Thymus (tissue), 11 donors: ENCODE measurements at regions not wholly inside any gene's neighbourhood (a gene's known extent, or its start where the extent isn't known, plus 50 kb on each side); places are given as distances from the start of the nearest gene placed in this dataset.

Source experiments
- DNase-seq, 9 donors: peaks; one replicate each; pipeline ENCODE4 v3.0.0-alpha.2; 2013; ENCODE audit warnings: low spot score in 9 of 9, low read depth in 6 of 9, missing footprints in 1 of 9
- H3K27ac ChIP-seq, 2 donors: one replicate each; pipeline ENCODE4 v1.5.1; 2013; ENCODE audit warnings: control low read depth in 1 of 2, low read depth in 1 of 2, low read length in 1 of 2, mild to moderate bottlenecking in 1 of 2, moderate library complexity in 1 of 2
- H3K27me3 ChIP-seq, 2 donors: one replicate each; pipeline ENCODE4 v1.5.1; 2013; ENCODE audit warnings: low read length in 1 of 2; ENCODE audit not compliant: control insufficient read depth in 2 of 2, insufficient read depth in 1 of 2
- H3K36me3 ChIP-seq, 2 donors: one replicate each; pipeline ENCODE4 v1.5.1; 2013; ENCODE audit warnings: low read length in 1 of 2, mild to moderate bottlenecking in 1 of 2, moderate library complexity in 1 of 2; ENCODE audit not compliant: control insufficient read depth in 2 of 2, insufficient read depth in 2 of 2
- H3K4me1 ChIP-seq, 2 donors: one replicate each; pipeline ENCODE4 v1.5.1; 2013; ENCODE audit warnings: low read length in 2 of 2; ENCODE audit not compliant: control insufficient read depth in 2 of 2, insufficient read depth in 2 of 2
- H3K4me3 ChIP-seq, 2 donors: one replicate each; pipeline ENCODE4 v1.5.1; 2013; ENCODE audit warnings: low read length in 2 of 2, control low read depth in 1 of 2, mild to moderate bottlenecking in 1 of 2
- H3K9me3 ChIP-seq, 2 donors: one replicate each; pipeline ENCODE4 v1.5.1; 2013; ENCODE audit warnings: low read length in 1 of 2, mild to moderate bottlenecking in 1 of 2; ENCODE audit not compliant: control insufficient read depth in 2 of 2, insufficient read depth in 1 of 2
- WGBS: extraction: QIAGEN DNeasy Blood & Tissue Kit; methylation state at CpG from one replicate; pipeline ENCODE4 v1.1.7; 2013; 5-methylcytosine and 5-hydroxymethylcytosine counted together
- donor health status: healthy.

DNA sequence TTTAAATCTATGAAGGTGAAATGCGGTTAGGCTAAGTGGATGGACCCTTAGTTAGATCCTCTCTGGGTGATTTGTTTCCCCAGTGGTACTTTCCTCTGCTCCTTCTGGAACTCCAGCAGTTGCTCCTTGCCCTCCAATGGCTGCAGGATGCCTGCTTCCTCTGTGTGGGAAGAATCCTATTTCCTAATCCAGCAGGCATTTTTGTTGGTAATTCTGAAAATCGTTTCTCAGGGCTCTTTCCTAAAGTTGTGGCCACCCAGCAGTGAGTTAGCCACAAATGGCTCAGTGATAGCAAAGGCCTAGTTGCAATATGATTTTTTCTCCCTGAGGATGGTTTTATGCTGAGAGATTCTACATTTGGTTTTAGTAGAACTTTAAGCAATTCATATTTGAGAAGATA is 332.3 kb upstream of the C2CD4B start:
- no peaks in the 10 kb centered on the region for H3K36me3 ChIP-seq
- H3K9me3 ChIP-seq = no peaks in the 10 kb centered on the region
- peaks cover 0 to 2% of the 10 kb centered on the region in 2 donors for H3K4me1 ChIP-seq
- no peak overlapping the region for H3K27ac ChIP-seq
- DNase-seq = no peak
- WGBS = 89% methylated on average over 2 of the region's 2 CpGs
- no peak overlapping the region for H3K4me3 ChIP-seq
- H3K27me3 ChIP-seq = no peaks in the 10 kb centered on the region

DNA sequence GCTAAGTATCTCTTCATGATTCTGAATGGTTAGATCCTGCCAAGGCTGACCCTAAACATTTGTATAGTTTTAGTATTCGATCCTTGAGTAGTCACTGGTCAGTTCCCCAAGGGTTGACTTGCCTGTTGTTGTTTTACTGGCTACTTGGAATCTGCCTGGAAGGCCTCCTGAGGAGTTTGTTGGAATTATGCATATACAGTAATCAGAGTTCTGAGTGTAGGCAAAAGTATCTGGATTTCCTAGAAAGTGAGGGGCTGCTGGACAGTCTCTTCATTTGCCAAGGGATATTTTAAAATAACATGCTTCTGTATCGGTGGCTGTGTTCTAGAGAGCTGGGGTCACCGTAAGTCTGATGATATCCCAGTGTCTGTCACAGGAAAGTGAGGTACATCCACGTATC is 333.2 kb upstream of the C2CD4B start:
- 93% methylated on average over 4 of the region's 4 CpGs for WGBS
- H3K9me3 ChIP-seq = no peaks in the 10 kb centered on the region
- no peak overlapping the region for H3K27ac ChIP-seq
- DNase-seq = no peak
- H3K4me1 ChIP-seq = peaks cover 0 to 2% of the 10 kb centered on the region in 2 donors
- no peaks in the 10 kb centered on the region for H3K27me3 ChIP-seq
- H3K4me3 ChIP-seq = no peak overlapping the region
- no peaks in the 10 kb centered on the region for H3K36me3 ChIP-seq

DNA sequence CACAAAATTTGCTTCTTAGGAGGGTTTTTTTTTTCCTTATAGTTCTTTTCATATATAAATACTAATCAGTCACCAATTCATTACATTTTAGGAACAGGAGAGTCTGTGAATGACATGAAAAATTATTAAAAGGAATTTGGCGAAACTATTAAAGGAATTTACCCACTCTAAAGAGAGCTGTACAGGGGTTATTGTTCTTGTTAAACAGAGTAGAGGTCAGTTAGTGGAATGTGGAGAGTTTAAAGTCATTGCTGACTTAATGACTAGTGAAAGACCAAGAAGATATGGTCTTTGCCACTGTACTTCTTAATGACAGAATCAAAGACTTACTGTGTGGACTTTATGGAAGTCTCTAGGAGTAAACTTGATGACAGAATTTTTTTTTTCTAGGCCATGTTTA is 333.6 kb upstream of the C2CD4B start:
- peaks cover 0 to 2% of the 10 kb centered on the region in 2 donors for H3K4me1 ChIP-seq
- WGBS = 94% methylated on average over 1 of the region's 1 CpG
- DNase-seq = no peak
- H3K27ac ChIP-seq = no peak overlapping the region
- no peaks in the 10 kb centered on the region for H3K9me3 ChIP-seq
- no peaks in the 10 kb centered on the region for H3K27me3 ChIP-seq
- H3K36me3 ChIP-seq = no peaks in the 10 kb centered on the region
- H3K4me3 ChIP-seq = no peak overlapping the region

DNA sequence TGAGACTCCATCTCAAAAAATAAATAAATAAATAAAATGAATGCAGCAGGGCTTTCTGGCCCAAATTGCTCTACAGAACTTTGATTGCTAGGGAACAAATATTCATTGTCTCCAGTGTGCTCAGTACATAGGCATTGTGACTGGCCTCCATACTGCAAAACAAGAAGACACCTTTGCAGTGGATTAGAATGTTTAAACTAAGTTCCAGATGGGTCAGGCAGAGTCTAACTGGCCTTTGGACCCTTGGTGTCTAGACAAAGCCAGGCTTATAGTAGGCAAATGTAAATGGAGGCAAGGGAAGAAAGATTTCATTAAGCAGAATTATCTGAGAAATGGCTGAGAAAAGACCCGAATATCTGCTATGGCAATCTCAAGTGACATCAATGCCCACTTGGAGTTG is 335.2 kb upstream of the C2CD4B start:
- H3K9me3 ChIP-seq = no peaks in the 10 kb centered on the region
- H3K4me1 ChIP-seq = no peaks in the 10 kb centered on the region
- no peaks in the 10 kb centered on the region for H3K36me3 ChIP-seq
- H3K27me3 ChIP-seq = no peaks in the 10 kb centered on the region
- no peak overlapping the region for H3K27ac ChIP-seq
- no peak for DNase-seq
- WGBS = 98% methylated on average over 1 of the region's 1 CpG
- H3K4me3 ChIP-seq = no peak overlapping the region

DNA sequence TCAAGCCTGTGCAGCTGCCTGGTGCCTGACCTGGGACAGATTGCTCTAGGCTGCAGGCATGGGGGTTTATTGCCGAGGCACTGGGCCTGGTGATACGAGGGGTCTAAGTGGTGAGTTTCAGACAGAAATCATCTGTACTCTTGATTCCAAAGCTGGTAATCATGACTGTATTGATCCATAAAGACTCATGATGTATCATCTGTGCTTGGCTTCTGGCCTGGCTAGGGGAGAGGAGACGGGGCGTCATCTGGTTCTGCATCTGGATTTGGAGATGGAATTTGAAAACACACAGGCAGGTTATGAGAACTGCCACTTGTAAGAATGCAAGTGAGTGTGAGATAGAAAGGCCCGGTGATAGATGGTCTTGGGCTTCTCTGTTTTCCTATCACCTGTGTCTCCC is 337.4 kb upstream of the C2CD4B start:
- over 99% methylated on average over 5 of the region's 5 CpGs for WGBS
- Histone ChIP-seq H3K27me3 (no peaks in the 10 kb centered on the region), H3K9me3 (no peaks in the 10 kb centered on the region), H3K4me3 (no peak overlapping the region), H3K4me1 (peaks cover 0 to 4% of the 10 kb centered on the region in 2 donors), H3K36me3 (no peaks in the 10 kb centered on the region), H3K27ac (no peak overlapping the region)
- DNase-seq = no peak

DNA sequence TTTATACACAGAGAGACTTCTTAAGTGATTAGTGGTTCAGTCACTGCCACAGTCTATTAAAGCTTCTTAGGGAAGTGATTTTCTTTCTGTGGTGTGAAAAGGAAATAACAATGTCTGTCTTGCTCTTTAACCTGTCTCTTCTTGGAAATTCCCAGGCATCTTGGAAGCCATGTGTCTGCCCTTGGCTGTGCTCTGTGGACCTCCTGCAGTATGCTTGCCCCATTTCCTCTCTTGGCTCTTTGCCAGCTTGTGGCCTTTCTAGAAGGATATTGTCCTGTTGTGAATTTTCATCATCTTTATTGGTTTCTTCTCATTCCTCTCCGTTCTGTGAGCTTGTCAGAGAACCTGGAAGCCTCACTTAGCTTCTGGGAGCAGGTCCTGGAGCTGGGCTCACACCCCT is 338.4 kb upstream of the C2CD4B start:
- Histone ChIP-seq H3K27me3 (no peaks in the 10 kb centered on the region), H3K4me3 (no peak overlapping the region), H3K4me1 (peaks cover 0 to 4% of the 10 kb centered on the region in 2 donors), H3K36me3 (no peaks in the 10 kb centered on the region), H3K27ac (no peak overlapping the region), H3K9me3 (no peaks in the 10 kb centered on the region)
- WGBS = 86% methylated on average over 1 of the region's 1 CpG
- DNase-seq = peak in 1 of 9 donors; percentile 7

DNA sequence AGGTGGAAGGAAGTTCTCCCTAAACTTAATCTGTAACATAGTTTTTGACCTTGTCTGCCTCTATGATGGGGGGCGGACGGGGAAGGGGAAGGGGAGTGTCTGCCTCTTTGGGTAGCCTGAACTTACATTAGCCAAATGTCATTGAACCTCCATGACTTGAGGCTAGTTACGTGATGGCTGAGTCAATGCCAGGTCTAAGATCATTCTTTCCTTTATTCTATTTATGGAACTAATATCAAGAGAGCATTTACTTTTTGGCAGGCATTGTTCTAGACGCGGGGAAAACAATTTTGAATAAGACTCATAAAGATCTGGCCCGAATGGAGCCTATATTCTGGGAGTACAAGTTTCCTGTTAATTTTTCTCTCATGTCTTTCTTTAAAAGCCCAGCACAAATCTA is 340.7 kb upstream of the C2CD4B start:
- no peaks in the 10 kb centered on the region for H3K27me3 ChIP-seq
- no peaks in the 10 kb centered on the region for H3K36me3 ChIP-seq
- no peak overlapping the region for H3K4me3 ChIP-seq
- DNase-seq = no peak
- 94% methylated on average over 6 of the region's 6 CpGs for WGBS
- H3K27ac ChIP-seq = no peak overlapping the region
- H3K9me3 ChIP-seq = no peaks in the 10 kb centered on the region
- H3K4me1 ChIP-seq = peaks cover 0 to 4% of the 10 kb centered on the region in 2 donors

DNA sequence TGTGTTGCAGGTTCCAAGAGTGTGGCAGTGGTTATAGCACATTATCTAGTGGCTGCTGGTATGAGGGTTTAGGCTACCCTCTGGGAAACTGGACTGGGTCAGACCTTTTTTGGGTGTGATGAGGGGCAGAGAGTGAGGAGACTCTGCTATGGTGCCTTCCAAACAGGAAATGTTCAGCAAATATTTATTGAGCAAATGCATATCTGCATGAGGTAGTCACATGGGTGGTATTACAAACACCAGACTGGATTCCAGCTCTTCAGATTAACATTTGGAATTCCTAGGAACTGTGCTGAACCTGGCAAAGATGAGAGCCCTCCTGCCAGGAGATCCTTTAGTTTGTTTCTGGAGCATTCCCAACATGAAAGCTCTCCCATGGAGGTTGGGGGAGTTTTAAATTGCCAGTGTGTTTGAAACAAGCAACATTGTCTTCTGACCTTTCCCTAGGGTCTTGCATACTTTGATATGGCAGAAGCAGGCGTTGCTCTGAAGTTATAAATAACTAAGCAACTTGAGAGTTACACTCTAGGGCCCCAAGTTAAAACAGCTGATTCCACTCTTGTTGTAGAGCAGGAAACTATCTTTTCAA is 341.2 kb upstream of the C2CD4B start:
- Histone ChIP-seq H3K4me1 (peaks cover 0 to 4% of the 10 kb centered on the region in 2 donors), H3K27ac (no peak overlapping the region), H3K9me3 (no peaks in the 10 kb centered on the region), H3K4me3 (no peak overlapping the region), H3K36me3 (no peaks in the 10 kb centered on the region), H3K27me3 (no peaks in the 10 kb centered on the region)
- no peak for DNase-seq
- 55% methylated on average over 1 of the region's 1 CpG for WGBS

DNA sequence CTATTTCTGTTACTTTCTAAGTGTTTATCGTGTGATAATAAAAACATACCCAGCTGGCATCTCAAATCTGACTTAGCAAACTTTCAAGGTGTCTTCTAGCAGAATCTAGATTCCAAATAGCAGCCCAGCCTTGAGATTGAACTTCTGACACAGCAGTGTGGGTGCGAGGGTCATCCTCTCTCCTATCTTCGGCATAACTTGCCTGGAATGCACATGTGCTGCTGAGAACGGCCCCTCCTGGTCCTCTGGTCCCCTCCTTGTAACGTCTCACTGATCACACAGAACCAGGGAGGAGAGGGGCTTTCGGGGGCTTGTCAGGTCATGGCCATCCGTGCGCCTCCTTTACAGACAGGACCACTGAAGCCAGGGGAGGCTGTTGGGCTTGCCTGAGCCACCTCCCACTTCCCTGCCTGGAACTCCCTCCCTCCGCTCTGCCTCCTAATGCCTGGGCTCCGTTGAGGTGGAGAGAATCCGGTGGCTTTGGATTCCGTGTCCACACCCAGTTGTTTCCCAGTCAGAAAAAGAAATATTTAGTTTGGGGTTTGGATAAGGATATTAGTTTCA is 344.4 kb upstream of the C2CD4B start:
- peaks cover 0 to 4% of the 10 kb centered on the region in 2 donors for H3K4me1 ChIP-seq
- no peak overlapping the region for H3K27ac ChIP-seq
- H3K4me3 ChIP-seq = no peak overlapping the region
- H3K9me3 ChIP-seq = no peaks in the 10 kb centered on the region
- DNase-seq = no peak
- no peaks in the 10 kb centered on the region for H3K36me3 ChIP-seq
- 93% methylated on average over 12 of the region's 12 CpGs for WGBS
- no peaks in the 10 kb centered on the region for H3K27me3 ChIP-seq
